Right lobe of liver (tissue), 4 donors: ENCODE measurements at regions not wholly inside any gene's neighbourhood (a gene's known extent, or its start where the extent isn't known, plus 50 kb on each side); places are given as distances from the start of the nearest gene placed in this dataset.

Source experiments
- CTCF ChIP-seq, 4 donors: fragments of 200-600 bp in 3 of 4; fragments of 450-650 bp in 1 of 4; IDR thresholded peaks; one replicate each; pipeline versions ENCODE4 v1.5.1 to v1.8.0; 2016 to 2022; ENCODE audit warnings: antibody characterized with exemption in 4 of 4, mild to moderate bottlenecking in 2 of 4
- POLR2A ChIP-seq: fragments of 450-650 bp; IDR thresholded peaks from one replicate; pipeline ENCODE4 v1.6.1; 2017; ENCODE audit warnings: antibody characterized with exemption, mild to moderate bottlenecking
- donor health status: DM: no; HTN: no; CAD: no.
- donor health status: DM: no; HTN: no; CAD: no.
- donor health status: DM: no; HTN: yes; CAD: no.

DNA sequence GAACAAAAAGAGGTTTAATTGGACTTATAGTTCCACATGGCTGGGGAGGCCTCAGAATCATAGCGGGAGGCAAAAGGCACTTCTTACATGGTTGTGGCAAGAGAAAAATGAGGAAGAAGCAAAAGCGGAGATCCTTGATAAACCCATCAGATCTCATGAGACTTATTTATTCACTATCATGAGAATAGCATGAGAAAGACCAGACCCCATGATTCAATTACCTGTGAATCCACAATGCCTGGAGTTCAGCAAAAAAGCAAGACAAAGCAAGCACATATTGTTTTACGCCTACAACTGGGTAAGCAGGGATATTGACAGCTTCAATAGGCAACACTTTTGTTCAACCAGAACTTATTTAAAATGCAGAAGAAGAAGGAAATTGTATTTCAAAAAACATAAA is 218.2 kb downstream of the RPL10L start:
- TF ChIP-seq CTCF (IDR thresholded peaks at IDR 0.05) (no peak), POLR2A (no peak)
